IPS-20b (cell line): ENCODE measurements at regions not wholly inside any gene's neighbourhood (a gene's known extent, or its start where the extent isn't known, plus 50 kb on each side); places are given as distances from the start of the nearest gene placed in this dataset.
"Not testable (repeated sequence)": the region's sequence is repeated elsewhere in the genome, so short reads cannot be mapped to it uniquely, and the experiment has no call there.

Source experiments
- H3K27ac ChIP-seq: one replicate; pipeline ENCODE4 v1.5.1; 2013; ENCODE audit warnings: low read length
- H3K27me3 ChIP-seq: 2 replicates; pipeline ENCODE4 v1.6.1; 2013; ENCODE audit warnings: mild to moderate bottlenecking, low read length, inconsistent platforms; ENCODE audit not compliant: insufficient read depth
- H3K36me3 ChIP-seq: 2 replicates; pipeline ENCODE4 v1.6.1; 2013; ENCODE audit warnings: low read depth, mild to moderate bottlenecking, inconsistent platforms, low read length, moderate library complexity; ENCODE audit not compliant: insufficient read depth
- H3K4me1 ChIP-seq: 2 replicates; pipeline ENCODE4 v1.6.1; 2013; ENCODE audit warnings: mild to moderate bottlenecking, control low read depth, inconsistent platforms, low read length, moderate library complexity; ENCODE audit not compliant: insufficient read depth
- H3K4me3 ChIP-seq: 2 replicates; pipeline ENCODE4 v1.5.1; 2013; ENCODE audit warnings: mild to moderate bottlenecking, low read length, inconsistent platforms
- H3K9ac ChIP-seq: 2 replicates; pipeline ENCODE4 v1.6.1; 2013; ENCODE audit warnings: low read depth, mild to moderate bottlenecking, inconsistent platforms, low read length, moderate library complexity
- H3K9me3 ChIP-seq: 2 replicates; pipeline ENCODE4 v1.6.1; 2013; ENCODE audit warnings: mild to moderate bottlenecking, low read depth, low read length, inconsistent platforms; ENCODE audit not compliant: insufficient read depth

DNA sequence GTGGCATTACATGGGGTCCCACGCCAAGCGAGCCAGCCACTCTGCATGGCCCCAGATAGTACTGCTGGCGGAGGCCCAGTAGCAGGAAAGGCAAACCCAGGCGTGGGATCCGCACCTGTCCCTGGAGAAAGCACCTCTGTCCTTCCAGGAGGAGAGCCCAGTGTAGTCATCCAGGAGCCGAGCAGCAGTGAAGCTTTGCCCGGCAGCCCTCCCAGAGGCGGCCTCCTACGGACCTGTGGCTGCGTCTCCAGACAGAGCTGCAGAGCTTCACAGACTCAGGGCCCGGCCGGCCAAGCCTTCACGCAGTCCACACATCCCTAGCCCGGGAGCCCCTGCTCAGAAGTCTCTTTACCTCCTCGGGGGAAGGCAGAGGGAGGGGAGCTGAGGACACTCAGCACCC is 100.8 kb upstream of the PPP1R26 start:
- Histone ChIP-seq H3K27me3 (no peaks in the 10 kb centered on the region), H3K27ac (no peak overlapping the region), H3K9ac (no peak overlapping the region), H3K36me3 (no peaks in the 10 kb centered on the region), H3K4me3 (no peak overlapping the region), H3K4me1 (no peaks in the 10 kb centered on the region), H3K9me3 (no peaks in the 10 kb centered on the region)

DNA sequence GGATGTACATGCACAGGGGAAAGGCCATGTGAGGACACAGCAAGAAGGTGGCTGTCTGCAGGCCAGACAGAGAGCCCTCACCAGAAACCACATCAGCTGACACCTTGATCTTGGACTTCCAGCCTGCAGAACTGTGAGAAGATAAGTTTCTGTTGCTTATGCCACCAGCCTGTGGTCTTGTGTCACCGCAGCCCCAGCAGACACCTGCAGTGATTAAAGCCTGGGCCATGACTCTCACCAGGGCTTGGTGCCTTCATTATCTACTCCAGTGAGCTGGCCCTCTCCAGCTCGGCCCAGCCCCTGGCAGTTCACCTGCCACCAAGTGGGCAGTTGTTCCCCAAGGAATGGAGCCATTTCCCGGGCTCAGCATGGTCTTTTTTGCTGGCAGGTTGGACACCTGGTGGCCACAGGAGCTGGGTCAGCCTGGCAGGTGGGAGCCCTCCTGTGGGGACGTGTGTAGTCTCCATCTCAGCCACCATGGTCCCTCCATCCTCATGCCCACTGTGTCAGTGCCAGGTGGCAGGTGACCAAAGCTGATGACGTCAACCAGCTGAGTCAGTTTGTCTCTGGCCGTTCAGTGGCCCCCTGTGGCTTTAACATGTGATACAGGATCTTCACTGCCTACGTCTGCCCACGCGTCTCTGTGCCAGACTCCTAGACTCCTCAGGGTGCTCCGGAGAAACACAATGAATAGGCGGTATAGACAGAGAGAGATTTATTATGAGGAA is 99.9 kb upstream of the PPP1R26 start:
- H3K36me3 ChIP-seq, result no peaks in the 10 kb centered on the region
- no peak overlapping the region for H3K9ac ChIP-seq
- no peak overlapping the region for H3K4me3 ChIP-seq
- H3K9me3 ChIP-seq, result no peaks in the 10 kb centered on the region
- no peaks in the 10 kb centered on the region for H3K27me3 ChIP-seq
- no peaks in the 10 kb centered on the region for H3K4me1 ChIP-seq
- no peak overlapping the region for H3K27ac ChIP-seq

DNA sequence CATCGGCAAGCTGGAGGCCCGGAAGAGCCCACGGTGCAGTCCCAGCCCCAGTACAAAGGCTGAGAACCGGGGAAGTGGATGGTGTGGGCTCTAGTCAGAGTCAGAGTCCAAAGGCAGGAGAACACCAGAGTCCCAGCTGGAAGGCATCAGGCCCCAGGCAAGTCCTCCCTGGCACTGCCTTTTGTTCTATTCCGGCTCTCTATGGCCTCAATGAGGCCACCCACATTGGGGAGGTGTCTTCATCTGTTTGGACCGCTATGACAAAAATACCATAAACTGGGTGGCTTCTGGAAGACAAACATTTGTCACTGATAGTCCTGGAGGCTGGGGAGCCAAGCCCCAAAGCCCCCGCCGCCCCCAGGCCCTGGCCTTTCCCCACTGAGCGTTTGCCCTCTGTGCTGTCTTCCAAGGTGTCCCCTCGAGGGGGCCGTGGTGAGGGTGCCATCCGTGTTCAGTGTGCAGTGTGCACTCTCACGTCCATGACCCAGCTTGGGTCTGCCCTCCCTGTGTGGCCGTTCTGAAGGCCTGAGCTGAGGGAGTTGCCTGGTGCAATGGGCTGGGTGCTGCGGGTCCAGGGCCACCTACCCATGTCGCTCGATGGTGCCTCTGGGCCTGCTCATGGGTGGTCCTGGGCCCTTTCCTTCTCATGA is 99.1 kb upstream of the PPP1R26 start:
- no peaks in the 10 kb centered on the region for H3K4me1 ChIP-seq

DNA sequence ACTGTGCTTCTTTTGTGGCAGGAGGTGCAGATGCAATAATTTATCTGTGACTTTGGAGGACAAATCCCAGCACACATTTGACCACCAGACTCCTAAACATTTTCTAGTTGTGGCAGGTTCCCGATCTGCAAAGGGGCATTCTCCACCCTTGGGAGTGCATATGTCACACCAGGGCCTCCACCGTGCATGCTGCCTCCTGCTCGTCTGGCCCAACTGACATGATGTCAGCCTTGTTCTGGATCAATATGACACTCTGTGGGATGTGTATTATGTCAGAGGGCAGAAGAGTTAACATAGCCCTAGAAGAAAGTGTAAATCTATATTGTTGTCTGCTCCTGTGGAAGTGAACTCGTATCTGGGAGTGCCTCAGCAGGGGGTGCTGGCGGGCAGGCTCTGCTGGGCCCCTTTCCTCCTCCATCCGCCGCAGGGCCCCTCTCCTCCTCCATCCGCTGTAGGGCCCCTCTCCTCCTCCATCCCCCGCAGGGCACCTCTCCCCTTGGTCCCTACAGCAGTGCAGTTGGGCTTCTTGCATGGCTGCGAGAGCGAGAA is 97.7 kb upstream of the PPP1R26 start:
- Histone ChIP-seq H3K36me3 (no peaks in the 10 kb centered on the region), H3K9ac (no peak overlapping the region), H3K27ac (no peak overlapping the region), H3K4me1 (no peaks in the 10 kb centered on the region), H3K4me3 (no peak overlapping the region), H3K27me3 (no peaks in the 10 kb centered on the region), H3K9me3 (no peaks in the 10 kb centered on the region)

More for the DNA sequence above, 99.1 kb upstream of the PPP1R26 start:
- H3K4me3 ChIP-seq, result no peak overlapping the region
- no peaks in the 10 kb centered on the region for H3K9me3 ChIP-seq
- no peak overlapping the region for H3K9ac ChIP-seq
- no peaks in the 10 kb centered on the region for H3K36me3 ChIP-seq
- no peaks in the 10 kb centered on the region for H3K27me3 ChIP-seq
- no peak overlapping the region for H3K27ac ChIP-seq

DNA sequence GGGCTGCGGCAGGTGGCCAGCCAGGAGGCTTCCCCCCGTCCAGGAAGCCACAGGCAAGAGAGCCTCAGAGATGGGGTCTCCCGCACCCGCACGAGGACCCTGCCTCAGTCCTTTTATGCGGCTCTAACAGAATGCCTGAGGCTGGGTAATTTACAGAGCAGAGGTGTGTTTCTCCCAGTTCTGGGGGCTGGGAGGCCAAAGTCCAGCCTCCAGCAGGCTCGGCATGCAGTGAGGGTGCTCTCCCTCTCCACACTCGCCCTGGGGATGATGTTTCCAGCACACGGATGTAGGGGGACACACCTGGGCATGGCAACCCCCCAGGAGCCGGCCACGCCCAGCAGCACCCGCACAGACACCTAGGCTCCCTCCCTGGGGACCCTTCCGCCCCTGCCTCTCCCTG is 95.4 kb upstream of the PPP1R26 start:
- Histone ChIP-seq H3K27me3 (no peaks in the 10 kb centered on the region), H3K9me3 (no peaks in the 10 kb centered on the region), H3K4me3 (no peak overlapping the region), H3K36me3 (no peaks in the 10 kb centered on the region), H3K9ac (no peak overlapping the region), H3K27ac (no peak overlapping the region), H3K4me1 (no peaks in the 10 kb centered on the region)

DNA sequence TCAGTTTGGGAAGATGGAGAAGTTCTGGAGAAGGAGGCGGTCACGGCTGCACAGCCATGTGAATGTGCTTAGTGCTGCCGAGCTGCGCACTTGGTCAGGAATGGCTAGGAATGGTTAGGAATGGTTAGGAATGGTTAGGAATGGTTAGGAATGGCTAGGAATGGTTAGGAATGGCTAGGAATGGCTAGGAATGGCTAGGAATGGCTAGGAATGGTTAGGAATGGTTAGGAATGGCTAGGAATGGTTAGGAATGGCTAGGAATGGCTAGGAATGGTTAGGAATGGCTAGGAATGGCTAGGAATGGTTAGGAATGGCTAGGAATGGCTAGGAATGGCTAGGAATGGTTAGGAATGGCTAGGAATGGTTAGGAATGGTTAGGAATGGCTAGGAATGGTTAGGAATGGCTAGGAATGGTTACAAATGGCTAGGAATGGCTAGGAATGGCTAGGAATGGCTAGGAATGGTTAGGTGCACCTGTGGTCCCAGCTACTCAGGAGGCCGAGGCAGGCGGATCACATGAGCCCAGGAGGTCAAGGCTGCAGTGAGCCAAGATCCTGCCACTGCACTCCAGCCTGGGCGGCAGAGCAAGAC is 94.7 kb upstream of the PPP1R26 start:
- not testable (repeated sequence) for H3K27ac ChIP-seq, H3K4me3 ChIP-seq, H3K36me3 ChIP-seq, H3K27me3 ChIP-seq, H3K9ac ChIP-seq, H3K9me3 ChIP-seq, H3K4me1 ChIP-seq

DNA sequence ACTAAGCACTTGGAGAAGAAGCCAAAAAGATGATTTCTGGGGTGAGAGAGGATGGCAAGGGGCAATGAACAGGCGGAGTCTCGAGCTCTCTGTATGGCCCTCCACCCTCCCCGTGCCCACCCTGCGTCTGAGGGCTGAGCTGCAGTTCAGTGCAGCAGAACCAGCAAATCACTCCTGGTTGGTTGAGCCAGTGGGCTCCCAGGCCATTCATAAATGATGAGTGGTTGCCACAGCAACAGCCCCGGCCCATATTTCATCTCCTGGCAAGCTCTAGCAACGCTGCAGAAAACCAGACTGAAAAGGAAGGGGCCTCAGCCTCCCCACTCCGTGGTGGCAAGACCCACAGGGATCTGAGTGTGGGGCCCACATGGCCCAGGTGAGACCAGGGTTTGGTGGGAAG is 93.8 kb upstream of the PPP1R26 start:
- no peaks in the 10 kb centered on the region for H3K4me1 ChIP-seq
- no peak overlapping the region for H3K4me3 ChIP-seq
- H3K9me3 ChIP-seq, result no peaks in the 10 kb centered on the region
- no peak overlapping the region for H3K9ac ChIP-seq
- no peaks in the 10 kb centered on the region for H3K27me3 ChIP-seq
- H3K27ac ChIP-seq, result no peak overlapping the region
- H3K36me3 ChIP-seq, result no peaks in the 10 kb centered on the region

DNA sequence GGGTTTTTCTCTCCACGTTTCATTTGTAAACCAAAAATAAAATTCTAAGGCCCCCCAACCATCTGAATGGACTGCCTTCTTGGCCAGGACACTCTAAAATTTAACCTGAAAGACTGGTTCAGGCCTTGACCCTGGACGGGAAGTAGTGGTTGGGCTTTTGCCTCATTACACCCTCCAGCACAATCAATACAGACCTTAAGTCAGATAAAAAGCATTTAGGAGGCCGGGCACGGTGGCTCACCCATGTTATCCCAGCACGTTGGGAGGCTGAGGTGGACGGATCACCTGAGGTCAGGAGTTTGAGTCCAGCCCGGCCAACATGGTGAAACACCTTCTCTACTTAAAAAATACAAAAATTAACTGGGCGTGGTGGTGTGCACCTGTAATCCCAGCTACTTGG is 91.6 kb upstream of the PPP1R26 start:
- Histone ChIP-seq H3K36me3 (no peaks in the 10 kb centered on the region), H3K9me3 (no peaks in the 10 kb centered on the region), H3K27me3 (no peaks in the 10 kb centered on the region), H3K4me3 (no peak overlapping the region), H3K4me1 (no peaks in the 10 kb centered on the region), H3K27ac (no peak overlapping the region), H3K9ac (no peak overlapping the region)

DNA sequence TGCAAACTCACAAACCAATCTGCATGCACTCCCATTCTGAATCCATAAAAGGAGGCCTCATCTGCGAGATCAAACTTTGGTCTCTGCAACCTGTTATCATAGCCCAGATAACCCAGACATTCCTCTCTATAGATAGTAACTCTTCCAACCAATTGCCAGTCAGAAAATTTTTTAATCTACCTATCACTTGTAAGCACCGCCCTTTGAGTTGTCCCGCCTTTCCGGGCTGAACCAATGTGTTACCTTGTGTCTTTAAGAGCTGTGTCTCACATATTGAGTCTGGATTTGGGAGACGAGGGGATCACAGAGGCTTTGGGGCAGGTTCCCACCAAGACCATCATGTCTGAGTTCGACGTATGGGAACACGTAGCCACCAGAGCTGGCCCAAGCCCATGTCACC is 91.1 kb upstream of the PPP1R26 start:
- Histone ChIP-seq H3K27ac (no peak overlapping the region), H3K36me3 (no peaks in the 10 kb centered on the region), H3K27me3 (no peaks in the 10 kb centered on the region)

DNA sequence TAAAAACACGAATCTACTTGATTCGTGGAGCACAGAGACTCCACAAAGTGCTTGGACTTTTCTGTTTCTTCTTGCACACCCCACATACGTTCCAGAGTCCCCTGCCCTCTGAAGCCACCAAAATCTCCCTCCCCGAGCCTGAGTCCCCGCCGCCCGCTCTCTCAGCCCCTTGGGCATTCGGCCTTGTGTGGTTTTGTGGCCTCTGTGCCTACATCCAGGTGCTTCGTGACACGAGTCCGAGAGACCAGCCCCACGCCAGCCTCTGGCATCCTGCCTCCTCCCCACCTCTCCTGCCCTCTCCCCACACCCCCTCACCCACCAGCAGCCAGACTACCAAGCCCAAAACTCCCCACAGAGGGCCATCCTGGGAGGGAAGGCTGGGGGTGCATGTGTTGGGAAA is 87.8 kb upstream of the PPP1R26 start:
- Histone ChIP-seq H3K27ac (no peak overlapping the region), H3K4me3 (no peak overlapping the region), H3K27me3 (no peaks in the 10 kb centered on the region), H3K4me1 (no peaks in the 10 kb centered on the region), H3K36me3 (no peaks in the 10 kb centered on the region), H3K9ac (no peak overlapping the region), H3K9me3 (peaks cover 13% of the 10 kb centered on the region)

More for the DNA sequence above, 91.1 kb upstream of the PPP1R26 start:
- H3K9ac ChIP-seq, result no peak overlapping the region
- H3K9me3 ChIP-seq, result no peaks in the 10 kb centered on the region
- no peaks in the 10 kb centered on the region for H3K4me1 ChIP-seq
- H3K4me3 ChIP-seq, result no peak overlapping the region

DNA sequence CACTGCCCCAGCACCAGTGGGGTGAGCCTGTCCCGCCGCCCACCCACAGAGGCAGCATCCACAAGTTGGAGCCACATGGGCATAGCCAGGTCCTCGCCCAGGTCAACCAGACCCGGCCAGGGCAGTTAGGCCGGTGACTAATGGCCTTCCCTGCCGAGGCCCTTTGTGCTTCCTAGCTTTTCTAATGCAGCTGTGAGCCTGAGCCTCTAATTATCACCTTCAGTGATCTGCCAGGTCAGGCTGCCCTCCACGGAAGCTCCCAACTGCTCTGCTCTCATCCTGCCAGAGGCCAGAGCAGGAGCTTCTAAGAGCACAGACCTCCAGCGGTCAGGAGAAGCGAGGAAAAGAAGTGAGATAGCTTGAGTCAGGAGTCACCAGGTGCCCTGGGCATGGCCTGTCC is 87.1 kb upstream of the PPP1R26 start:
- Histone ChIP-seq H3K9me3 (peaks cover 17% of the 10 kb centered on the region), H3K27ac (no peak overlapping the region), H3K27me3 (no peaks in the 10 kb centered on the region), H3K9ac (no peak overlapping the region), H3K4me1 (no peaks in the 10 kb centered on the region), H3K36me3 (no peaks in the 10 kb centered on the region), H3K4me3 (no peak overlapping the region)

DNA sequence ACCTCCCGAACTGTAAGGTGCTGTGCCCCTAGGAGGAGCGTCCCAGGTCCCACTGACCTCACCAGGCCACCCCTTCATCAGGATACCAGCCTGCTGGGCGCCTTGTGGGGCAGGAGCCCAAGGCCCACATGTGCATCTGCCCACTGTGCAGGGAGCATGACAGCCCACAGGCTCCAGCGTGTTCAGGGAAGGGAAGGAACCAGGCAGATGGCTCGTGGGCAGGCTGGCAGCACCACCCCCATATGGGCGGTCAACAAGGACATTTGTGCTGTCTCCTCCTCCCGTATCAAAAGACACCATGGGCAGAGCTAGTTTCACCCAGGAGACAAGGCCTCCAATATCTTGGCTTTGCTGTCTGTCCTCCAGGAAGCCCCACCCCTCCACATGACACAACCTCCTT is 85.5 kb upstream of the PPP1R26 start:
- no peaks in the 10 kb centered on the region for H3K36me3 ChIP-seq
- H3K9me3 ChIP-seq, result peaks cover 17% of the 10 kb centered on the region
- no peak overlapping the region for H3K9ac ChIP-seq
- H3K4me3 ChIP-seq, result no peak overlapping the region
- H3K27me3 ChIP-seq, result no peaks in the 10 kb centered on the region
- no peak overlapping the region for H3K27ac ChIP-seq
- no peaks in the 10 kb centered on the region for H3K4me1 ChIP-seq
